Suprapubic skin (tissue), 4 donors: ENCODE measurements at regions not wholly inside any gene's neighbourhood (a gene's known extent, or its start where the extent isn't known, plus 50 kb on each side); places are given as distances from the start of the nearest gene placed in this dataset.
"Not testable (repeated sequence)": the region's sequence is repeated elsewhere in the genome, so short reads cannot be mapped to it uniquely, and the experiment has no call there.

Experiments used
- EP300 ChIP-seq: sonication (generic); formaldehyde crosslinking; IDR thresholded peaks from one replicate; pipeline ENCODE4 v1.6.1; 2017; ENCODE audit warnings: antibody characterized with exemption
- POLR2A ChIP-seq, 2 donors: fragments of 450-650 bp; IDR thresholded peaks; one replicate each; pipeline ENCODE4 v1.6.1; 2017; ENCODE audit warnings: antibody characterized with exemption in 2 of 2, mild to moderate bottlenecking in 2 of 2, moderate library complexity in 2 of 2
- POLR2AphosphoS5 ChIP-seq, 3 donors: sonication (generic); formaldehyde crosslinking; IDR thresholded peaks; one replicate each; pipeline ENCODE4 v1.6.1; 2017; ENCODE audit warnings: antibody characterized with exemption in 3 of 3
- TF ChIP-seq, protein P1 (sequence below), 2 donors: fragments of 200-600 bp in 1 of 2; fragments of 450-650 bp in 1 of 2; sonication (generic) in 1 of 2; IDR thresholded peaks; one replicate each; pipeline ENCODE4 v1.5.1; 2016 to 2019; ENCODE audit warnings: antibody characterized with exemption in 2 of 2, mild to moderate bottlenecking in 1 of 2, moderate library complexity in 1 of 2

- TF ChIP-seq, protein P1, sequence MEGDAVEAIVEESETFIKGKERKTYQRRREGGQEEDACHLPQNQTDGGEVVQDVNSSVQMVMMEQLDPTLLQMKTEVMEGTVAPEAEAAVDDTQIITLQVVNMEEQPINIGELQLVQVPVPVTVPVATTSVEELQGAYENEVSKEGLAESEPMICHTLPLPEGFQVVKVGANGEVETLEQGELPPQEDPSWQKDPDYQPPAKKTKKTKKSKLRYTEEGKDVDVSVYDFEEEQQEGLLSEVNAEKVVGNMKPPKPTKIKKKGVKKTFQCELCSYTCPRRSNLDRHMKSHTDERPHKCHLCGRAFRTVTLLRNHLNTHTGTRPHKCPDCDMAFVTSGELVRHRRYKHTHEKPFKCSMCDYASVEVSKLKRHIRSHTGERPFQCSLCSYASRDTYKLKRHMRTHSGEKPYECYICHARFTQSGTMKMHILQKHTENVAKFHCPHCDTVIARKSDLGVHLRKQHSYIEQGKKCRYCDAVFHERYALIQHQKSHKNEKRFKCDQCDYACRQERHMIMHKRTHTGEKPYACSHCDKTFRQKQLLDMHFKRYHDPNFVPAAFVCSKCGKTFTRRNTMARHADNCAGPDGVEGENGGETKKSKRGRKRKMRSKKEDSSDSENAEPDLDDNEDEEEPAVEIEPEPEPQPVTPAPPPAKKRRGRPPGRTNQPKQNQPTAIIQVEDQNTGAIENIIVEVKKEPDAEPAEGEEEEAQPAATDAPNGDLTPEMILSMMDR (IDR thresholded peaks at IDR 0.05): not testable (repeated sequence)
- not testable (repeated sequence) for TF ChIP-seq POLR2AphosphoS5 (IDR thresholded peaks at IDR 0.05); EP300; POLR2A (IDR thresholded peaks at IDR 0.05)
Measured at GRCh38 chr12:9411616-9412268, 196.0 kb downstream of the KLRB1 start.
